ENCODE measurements at regions not wholly inside any gene's neighbourhood (a gene's known extent, or its start where the extent isn't known, plus 50 kb on each side); places are given as distances from the start of the nearest gene placed in this dataset.

GRCh38 chr22:49500076-49500460, 327.6 kb downstream of the BRD1 start:
- peaks cover 12% of the 10 kb centered on the region for H3K4me1 ChIP-seq (ENCODE audit: insufficient read depth, low read length)
- no peaks in the 10 kb centered on the region for H4K20me1 ChIP-seq (ENCODE audit: insufficient read depth, low read length)
- no peak for ATAC-seq
- no peak overlapping the region for H3K9ac ChIP-seq (ENCODE audit: insufficient read depth, low read depth, low read length)
- no peak for DNase-seq (ENCODE audit: low spot score)
- H3K27ac ChIP-seq (ENCODE audit: extremely low read length, insufficient read depth, low read length) = no peak overlapping the region
- no peaks in the 10 kb centered on the region for H3K36me3 ChIP-seq (replicated peaks in 1 of 2; ENCODE audit: control insufficient read depth in 1 of 2, insufficient read depth in 2 of 2, low read length in 2 of 2)
- no peak overlapping the region for H3K4me2 ChIP-seq (ENCODE audit: low read depth, low read length)
- no peak overlapping the region for H2AFZ ChIP-seq (ENCODE audit: low read length)
- in situ Hi-C loops (cut with HindIII; ENCODE audit: extremely low pct_ligation_motif_present, low pct_unique_long_range_greater_than_20kb) = no loop called here
- no peaks in the 10 kb centered on the region for H3K79me2 ChIP-seq (ENCODE audit: insufficient read depth, low read length)
- FAIRE-seq = no peak
- POLR2A ChIA-PET = no interaction called here
- CTCF ChIA-PET (ENCODE audit: low intra/inter-chr PET ratio, low total read pairs) = no interaction called here
- 0 out of 2 replicates have a peak, but pooled peaks cover 5% of the 10 kb centered on the region for H3K9me3 ChIP-seq (ENCODE audit: low read length)
- H3K4me3 ChIP-seq (replicated peaks in 1 of 3; ENCODE audit: insufficient read depth in 1 of 3, low read depth in 2 of 3, low read length in 3 of 3) = no peak overlapping the region
- no peak for TF ChIP-seq SKIL (CRISPR knock-in tag; IDR thresholded peaks at IDR 0.05; ENCODE audit: borderline replicate concordance)
- intact Hi-C loops (cut with micrococcal nuclease; ENCODE audit: unreplicated experiment) = no loop called here
- no TSS peak for BruUV-seq (replicated peaks)
- H3K27me3 ChIP-seq (ENCODE audit: control insufficient read depth in 1 of 2, insufficient read depth in 2 of 2, low read length in 2 of 2) = peaks cover 0 to 9% of the 10 kb centered on the region in 2 experiments; a peak in 2 of 5 replicates

GRCh38 chr22:49499433-49500075, 328.1 kb downstream of the BRD1 start:
- TF ChIP-seq FOXC1 (CRISPR knock-in tag; IDR thresholded peaks at IDR 0.05; ENCODE audit: borderline replicate concordance) = no peak
- TF ChIP-seq KLF9 (CRISPR knock-in tag; IDR thresholded peaks at IDR 0.05; ENCODE audit: low read depth) = no peak
- TF ChIP-seq CEBPB (IDR thresholded peaks at IDR 0.05; ENCODE audit: borderline replicate concordance, low read depth, low read length) = no peak
- in situ Hi-C loops (cut with HindIII; ENCODE audit: extremely low pct_ligation_motif_present, low pct_unique_long_range_greater_than_20kb) (no loop called here), intact Hi-C loops (cut with micrococcal nuclease; ENCODE audit: unreplicated experiment) (no loop called here)
- ChIA-PET CTCF (ENCODE audit: low intra/inter-chr PET ratio, low total read pairs) (no interaction called here), POLR2A (no interaction called here)
- 0 out of 2 replicates have a peak, but pooled peaks cover 5% of the 10 kb centered on the region for H3K9me3 ChIP-seq (ENCODE audit: low read length)
- FAIRE-seq = no peak
- peaks cover 12% of the 10 kb centered on the region for H3K4me1 ChIP-seq (ENCODE audit: insufficient read depth, low read length)
- H3K4me2 ChIP-seq (ENCODE audit: low read depth, low read length) = no peak overlapping the region
- no peak overlapping the region for H3K4me3 ChIP-seq (replicated peaks in 1 of 3; ENCODE audit: insufficient read depth in 1 of 3, low read depth in 2 of 3, low read length in 3 of 3)
- peaks cover 0 to 14% of the 10 kb centered on the region in 2 experiments; a peak in 3 of 5 replicates for H3K27me3 ChIP-seq (ENCODE audit: control insufficient read depth in 1 of 2, insufficient read depth in 2 of 2, low read length in 2 of 2)
- H3K36me3 ChIP-seq (replicated peaks in 1 of 2; ENCODE audit: control insufficient read depth in 1 of 2, insufficient read depth in 2 of 2, low read length in 2 of 2) = no peaks in the 10 kb centered on the region
- no peak overlapping the region for H2AFZ ChIP-seq (ENCODE audit: low read length)
- H4K20me1 ChIP-seq (ENCODE audit: insufficient read depth, low read length) = no peaks in the 10 kb centered on the region
- H3K79me2 ChIP-seq (ENCODE audit: insufficient read depth, low read length) = no peaks in the 10 kb centered on the region
- no TSS peak for BruUV-seq (replicated peaks)
- ATAC-seq = no peak
- no peak overlapping the region for H3K27ac ChIP-seq (ENCODE audit: extremely low read length, insufficient read depth, low read length)
- no peak for DNase-seq (ENCODE audit: low spot score)
- no peak overlapping the region for H3K9ac ChIP-seq (ENCODE audit: insufficient read depth, low read depth, low read length)
- 6% methylated on average over 1 of the region's 1 CpG for WGBS (ENCODE audit: low lambda C conversion rate)

Data from HepG2 (cell line).